ENCODE measurements at regions not wholly inside any gene's neighbourhood (a gene's known extent, or its start where the extent isn't known, plus 50 kb on each side); places are given as distances from the start of the nearest gene placed in this dataset.
A peak's percentile ranks its signal among the peaks of the same experiment; 100 is the strongest.

GRCh38 chr18:33505798-33506197 lies 65.3 kb upstream of the CCDC178 start:
- no peaks in the 10 kb centered on the region for H3K36me3 Mint-ChIP-seq (ENCODE audit: insufficient read depth, unreplicated experiment)
- H3K27ac Mint-ChIP-seq (ENCODE audit: unreplicated experiment): no peak overlapping the region
- H3K27me3 Mint-ChIP-seq (ENCODE audit: insufficient read depth, unreplicated experiment): no peaks in the 10 kb centered on the region
- no peaks in the 10 kb centered on the region for H3K4me1 Mint-ChIP-seq (ENCODE audit: low read depth, unreplicated experiment)
- no peaks in the 10 kb centered on the region for H3K4me1 ChIP-seq
- H3K27me3 ChIP-seq (replicated peaks; ENCODE audit: control insufficient read depth, insufficient read depth, low read length): no peaks in the 10 kb centered on the region
- no peaks in the 10 kb centered on the region for H3K9me3 Mint-ChIP-seq (ENCODE audit: unreplicated experiment)
- H3K36me3 ChIP-seq (ENCODE audit: control insufficient read depth, insufficient read depth, low read length): no peaks in the 10 kb centered on the region
- H3K9me3 ChIP-seq: no peaks in the 10 kb centered on the region
- H3K4me3 ChIP-seq (ENCODE audit: low read depth, low read length): no peak overlapping the region
- intact Hi-C loops (cut with micrococcal nuclease; ENCODE audit: unreplicated experiment): no loop called here
- H3K4me3 Mint-ChIP-seq (ENCODE audit: unreplicated experiment): no peak overlapping the region
- CTCF ChIA-PET: no interaction called here
- TF ChIP-seq, protein P1, sequence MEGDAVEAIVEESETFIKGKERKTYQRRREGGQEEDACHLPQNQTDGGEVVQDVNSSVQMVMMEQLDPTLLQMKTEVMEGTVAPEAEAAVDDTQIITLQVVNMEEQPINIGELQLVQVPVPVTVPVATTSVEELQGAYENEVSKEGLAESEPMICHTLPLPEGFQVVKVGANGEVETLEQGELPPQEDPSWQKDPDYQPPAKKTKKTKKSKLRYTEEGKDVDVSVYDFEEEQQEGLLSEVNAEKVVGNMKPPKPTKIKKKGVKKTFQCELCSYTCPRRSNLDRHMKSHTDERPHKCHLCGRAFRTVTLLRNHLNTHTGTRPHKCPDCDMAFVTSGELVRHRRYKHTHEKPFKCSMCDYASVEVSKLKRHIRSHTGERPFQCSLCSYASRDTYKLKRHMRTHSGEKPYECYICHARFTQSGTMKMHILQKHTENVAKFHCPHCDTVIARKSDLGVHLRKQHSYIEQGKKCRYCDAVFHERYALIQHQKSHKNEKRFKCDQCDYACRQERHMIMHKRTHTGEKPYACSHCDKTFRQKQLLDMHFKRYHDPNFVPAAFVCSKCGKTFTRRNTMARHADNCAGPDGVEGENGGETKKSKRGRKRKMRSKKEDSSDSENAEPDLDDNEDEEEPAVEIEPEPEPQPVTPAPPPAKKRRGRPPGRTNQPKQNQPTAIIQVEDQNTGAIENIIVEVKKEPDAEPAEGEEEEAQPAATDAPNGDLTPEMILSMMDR (IDR thresholded peaks at IDR 0.05; ENCODE audit: insufficient read depth in 1 of 2, low read depth in 1 of 2, low read length in 1 of 2, severe bottlenecking in 1 of 2, unreplicated experiment in 1 of 2): no peak
- DNase-seq: no peak
- POLR2A ChIA-PET: no interaction called here
- BruUV-seq (replicated peaks): no TSS peak

DNA sequence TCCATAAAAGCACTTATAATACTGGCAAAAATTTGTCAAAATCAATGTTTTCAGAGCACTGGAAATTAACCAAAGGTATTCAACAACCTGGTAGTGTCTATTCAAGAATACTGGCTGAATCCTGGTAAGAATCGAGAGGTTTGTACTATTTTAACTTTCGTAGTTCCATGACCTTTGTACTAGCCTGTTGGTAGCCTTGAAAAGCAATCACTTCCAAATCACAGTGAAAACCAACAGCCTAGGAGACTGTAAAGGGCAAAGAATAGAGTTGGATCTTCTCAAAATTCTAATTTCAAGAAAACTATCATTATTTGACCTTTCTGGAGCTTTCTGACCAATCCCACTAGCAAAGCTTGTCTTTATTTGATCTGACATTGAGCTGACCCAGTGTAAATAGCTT lies 64.8 kb upstream of the CCDC178 start:
- H3K4me3 ChIP-seq (ENCODE audit: low read depth, low read length): no peak overlapping the region
- H3K27me3 ChIP-seq (replicated peaks; ENCODE audit: control insufficient read depth, insufficient read depth, low read length): no peaks in the 10 kb centered on the region
- no peaks in the 10 kb centered on the region for H3K36me3 Mint-ChIP-seq (ENCODE audit: insufficient read depth, unreplicated experiment)
- BruUV-seq (replicated peaks): no TSS peak
- no peaks in the 10 kb centered on the region for H3K9me3 Mint-ChIP-seq (ENCODE audit: unreplicated experiment)
- H3K4me3 Mint-ChIP-seq (ENCODE audit: unreplicated experiment): no peak overlapping the region
- H3K4me1 Mint-ChIP-seq (ENCODE audit: low read depth, unreplicated experiment): no peaks in the 10 kb centered on the region
- DNase-seq: no peak
- ChIA-PET POLR2A (no interaction called here), CTCF (no interaction called here)
- no peaks in the 10 kb centered on the region for H3K36me3 ChIP-seq (ENCODE audit: control insufficient read depth, insufficient read depth, low read length)
- TF ChIP-seq, protein P1 (IDR thresholded peaks at IDR 0.05; ENCODE audit: insufficient read depth in 1 of 2, low read depth in 1 of 2, low read length in 1 of 2, severe bottlenecking in 1 of 2, unreplicated experiment in 1 of 2): no peak
- H3K4me1 ChIP-seq: no peaks in the 10 kb centered on the region
- intact Hi-C loops (cut with micrococcal nuclease; ENCODE audit: unreplicated experiment): no loop called here
- H3K27ac Mint-ChIP-seq (ENCODE audit: unreplicated experiment): no peak overlapping the region
- no peaks in the 10 kb centered on the region for H3K27me3 Mint-ChIP-seq (ENCODE audit: insufficient read depth, unreplicated experiment)
- no peaks in the 10 kb centered on the region for H3K9me3 ChIP-seq

DNA sequence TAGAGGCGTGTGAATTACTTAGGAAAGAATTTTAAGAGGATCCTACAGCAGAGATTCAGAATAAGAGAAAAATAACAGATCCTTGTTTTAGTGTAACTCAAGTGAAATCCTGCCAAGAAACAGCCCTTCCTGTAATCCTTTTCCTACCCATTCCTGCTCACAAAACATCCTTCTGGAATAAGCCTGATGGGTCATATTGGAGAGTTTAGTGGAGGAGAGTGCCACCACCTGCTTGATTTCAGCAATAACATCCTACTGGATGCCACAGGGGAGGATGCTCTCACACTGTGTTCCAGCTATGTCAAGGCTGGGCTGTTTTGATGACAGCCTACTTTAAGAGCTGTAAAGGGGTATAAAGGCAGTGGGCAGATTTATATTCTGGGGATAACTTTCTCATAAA lies 54.8 kb upstream of the CCDC178 start:
- TF ChIP-seq, protein P1 (IDR thresholded peaks at IDR 0.05; ENCODE audit: insufficient read depth in 1 of 2, low read depth in 1 of 2, low read length in 1 of 2, severe bottlenecking in 1 of 2, unreplicated experiment in 1 of 2): peak in 1 of 2 experiments; percentile 9
- ChIA-PET POLR2A (no interaction called here), CTCF (interaction anchor here (0.6 kb wide), 1 partner anchor 100 kb away, joined by 3 read pairs; no protein-coding TSS in a partner anchor)
- Histone ChIP-seq H3K4me1 (no peaks in the 10 kb centered on the region), H3K36me3 (ENCODE audit: control insufficient read depth, insufficient read depth, low read length) (no peaks in the 10 kb centered on the region), H3K4me3 (ENCODE audit: low read depth, low read length) (no peak overlapping the region), H3K9me3 (no peaks in the 10 kb centered on the region), H3K27me3 (replicated peaks; ENCODE audit: control insufficient read depth, insufficient read depth, low read length) (no peaks in the 10 kb centered on the region)
- intact Hi-C loops (cut with micrococcal nuclease; ENCODE audit: unreplicated experiment): loop anchor here (1.0 kb wide), 2 partner anchors 91 to 263 kb away; no protein-coding TSS in a partner anchor
- H3K27ac Mint-ChIP-seq (ENCODE audit: unreplicated experiment): no peak overlapping the region
- no peaks in the 10 kb centered on the region for H3K9me3 Mint-ChIP-seq (ENCODE audit: unreplicated experiment)
- H3K4me3 Mint-ChIP-seq (ENCODE audit: unreplicated experiment): no peak overlapping the region
- no TSS peak for BruUV-seq (replicated peaks)
- peak in 1 of 2 experiments; percentile 6 for DNase-seq
- no peaks in the 10 kb centered on the region for H3K4me1 Mint-ChIP-seq (ENCODE audit: low read depth, unreplicated experiment)
- no peaks in the 10 kb centered on the region for H3K36me3 Mint-ChIP-seq (ENCODE audit: insufficient read depth, unreplicated experiment)
- H3K27me3 Mint-ChIP-seq (ENCODE audit: insufficient read depth, unreplicated experiment): no peaks in the 10 kb centered on the region
